DND-41 (cell line): ENCODE measurements at regions not wholly inside any gene's neighbourhood (a gene's known extent, or its start where the extent isn't known, plus 50 kb on each side); places are given as distances from the start of the nearest gene placed in this dataset.

Source experiments
- CTCF ChIP-seq: IDR thresholded peaks from 2 replicates; pipeline ENCODE4 v1.5.1; 2012; ENCODE audit warnings: borderline replicate concordance, low read length, moderate library complexity, mild to moderate bottlenecking; ENCODE audit not compliant: poor library complexity, severe bottlenecking; ENCODE audit errors: extremely low read depth
- EZH2 ChIP-seq: IDR thresholded peaks from 3 replicates; pipeline ENCODE4 v1.6.1; 2012; ENCODE audit warnings: borderline replicate concordance, low read depth, mild to moderate bottlenecking, moderate library complexity, low read length, inconsistent platforms; ENCODE audit not compliant: severe bottlenecking

- no peak for TF ChIP-seq CTCF
- no peak for TF ChIP-seq EZH2
These were observed 131.8 kb downstream of the NEDD1 start for GRCh38 chr12:97038834-97039233.
